Non-pigmented ciliary epithelial cell (primary cell): ENCODE measurements at regions not wholly inside any gene's neighbourhood (a gene's known extent, or its start where the extent isn't known, plus 50 kb on each side); places are given as distances from the start of the nearest gene placed in this dataset.

Experiments used
- DNase-seq: peaks from one replicate; pipeline ENCODE4 v3.0.0-alpha.2; 2010; ENCODE audit warnings: low read depth

DNA sequence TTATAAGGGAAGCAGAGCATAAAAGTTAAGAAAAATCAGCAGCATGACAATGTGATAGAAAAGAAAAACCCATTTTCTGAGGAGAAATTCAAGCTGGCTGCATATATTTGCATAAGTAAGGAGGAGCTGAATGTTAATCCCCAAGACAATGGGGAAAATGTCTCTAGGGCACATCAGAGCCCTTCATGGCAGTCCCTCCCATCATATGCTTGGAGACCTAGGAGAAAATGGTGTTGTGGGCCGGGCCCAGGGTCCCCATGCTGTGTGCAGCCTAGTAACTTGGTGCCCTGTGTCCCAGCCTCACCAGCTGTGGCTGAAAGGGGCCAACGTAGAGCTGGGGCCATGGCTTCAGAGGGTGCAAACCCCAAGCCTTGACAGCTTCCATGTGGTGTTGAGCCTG is 100.6 kb upstream of the PLPPR4 start:
- no peak for DNase-seq

DNA sequence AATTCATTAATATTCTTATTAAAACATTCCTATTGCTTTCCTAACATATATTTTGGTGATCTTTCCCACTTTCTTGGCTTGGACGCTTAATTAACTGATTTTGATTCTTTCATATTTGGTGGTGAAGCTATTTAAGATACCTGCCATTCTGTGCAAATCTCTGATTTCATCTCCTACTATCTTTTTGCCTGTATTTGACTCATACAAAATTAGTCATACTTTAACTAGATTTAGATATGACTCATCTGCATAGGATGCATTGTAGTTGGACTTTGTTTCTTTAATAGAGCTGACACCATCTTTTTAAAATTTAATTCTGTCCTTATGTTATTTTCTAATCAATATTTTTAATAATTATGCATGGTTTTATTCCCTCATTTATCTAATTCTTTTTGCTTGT is 93.8 kb upstream of the PLPPR4 start:
- peak; percentile 14 for DNase-seq

DNA sequence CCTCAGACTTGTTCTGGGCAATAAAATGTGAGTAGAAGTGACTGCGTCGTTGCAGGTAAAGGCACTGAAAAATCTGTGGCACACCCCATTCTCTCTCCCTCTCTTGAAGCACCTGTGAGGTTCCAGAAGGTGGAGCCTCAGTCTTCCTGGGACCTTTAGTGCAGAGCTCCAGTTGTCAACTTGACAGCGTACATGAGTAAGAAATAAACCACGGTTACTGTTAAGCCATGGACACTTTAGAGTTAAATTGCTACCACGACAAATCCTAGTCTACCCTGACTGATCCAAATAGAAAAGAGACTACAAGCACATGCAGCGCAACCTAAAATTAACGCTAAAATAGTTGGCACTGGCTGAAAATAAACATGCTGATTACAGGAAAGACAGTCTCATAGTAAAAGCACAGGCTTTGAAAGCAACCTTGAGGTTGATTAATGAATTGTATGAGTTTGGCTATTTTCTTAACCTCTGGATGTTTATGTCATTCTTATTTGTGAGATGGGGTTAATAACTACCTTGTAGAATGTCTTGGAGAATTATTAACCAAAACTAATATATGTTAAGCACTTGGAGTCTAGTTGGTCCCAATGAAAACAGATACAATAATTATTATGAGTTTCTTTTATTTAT is 93.0 kb upstream of the PLPPR4 start:
- no peak for DNase-seq

DNA sequence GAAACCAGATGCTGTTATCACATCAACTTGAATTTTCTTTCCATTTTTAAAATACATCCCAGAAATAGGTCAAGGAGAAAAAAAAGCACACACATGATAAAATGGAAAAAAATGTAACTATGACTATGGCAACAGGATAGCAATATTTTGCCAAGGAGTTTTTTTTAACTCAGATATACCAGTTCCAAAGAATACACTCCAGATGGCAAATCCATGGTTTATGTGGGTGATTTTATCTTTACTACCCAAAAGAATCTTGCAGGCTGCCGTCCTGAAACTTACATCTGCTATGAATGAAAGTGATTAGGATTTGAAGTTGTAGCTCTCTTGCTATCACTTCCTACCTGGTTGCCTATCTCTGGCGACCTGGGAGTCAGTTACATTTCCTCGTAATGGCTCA is 91.0 kb upstream of the PLPPR4 start:
- no peak for DNase-seq

DNA sequence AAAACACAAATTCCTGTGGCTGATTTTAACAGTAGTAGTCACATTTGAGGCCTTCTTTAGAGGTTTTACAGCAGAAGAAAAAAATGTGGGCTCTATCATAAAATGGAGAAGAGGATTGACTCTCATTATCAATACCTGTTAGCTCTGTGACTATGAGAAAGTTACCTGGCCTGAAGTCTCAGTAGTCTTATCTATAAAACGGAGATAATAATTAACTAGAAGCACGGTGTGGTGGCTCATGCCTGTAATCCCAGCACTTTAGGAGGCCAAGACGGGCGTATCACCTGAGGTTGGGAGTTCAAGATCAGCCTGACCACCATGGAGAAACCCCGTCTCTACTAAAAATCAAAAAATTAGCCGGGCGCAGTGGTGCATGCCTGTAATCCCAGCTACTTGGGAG is 90.4 kb upstream of the PLPPR4 start:
- no peak for DNase-seq

DNA sequence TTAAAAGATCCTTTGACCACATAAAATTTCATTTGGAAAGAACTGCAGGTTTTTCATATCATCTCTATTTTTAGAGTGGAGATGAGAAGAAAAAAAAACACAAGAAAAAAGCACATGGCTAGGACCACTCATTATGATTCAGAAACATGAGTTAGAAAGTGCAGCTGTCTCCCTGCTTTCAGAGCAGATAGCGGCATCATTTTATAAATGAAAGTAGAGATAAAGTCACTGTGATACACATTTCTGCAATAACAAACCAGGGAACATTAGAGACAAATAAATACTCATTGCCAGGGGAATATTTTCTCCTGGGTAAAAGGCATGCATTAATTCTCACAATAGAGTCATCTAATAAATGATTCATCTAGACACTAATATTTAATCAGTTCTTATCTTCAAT is 87.5 kb upstream of the PLPPR4 start:
- peak; percentile 3 for DNase-seq

DNA sequence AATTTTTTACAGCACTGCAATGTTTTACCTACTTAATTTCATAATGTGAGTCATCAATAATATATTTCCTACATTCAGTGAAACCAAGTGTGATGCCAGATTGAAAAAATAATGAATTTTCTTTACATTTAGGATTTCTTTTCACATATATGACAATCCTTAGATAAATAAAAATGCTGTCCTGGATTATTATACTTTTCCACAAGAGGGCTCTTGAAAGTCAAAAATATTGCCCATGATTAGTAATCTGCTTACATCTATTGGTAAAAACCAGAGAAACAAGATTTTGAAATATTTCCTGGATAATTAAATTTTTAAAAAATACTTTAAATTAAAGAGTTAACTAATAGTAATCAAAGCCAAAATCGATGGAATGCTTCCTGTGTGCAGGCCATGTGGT is 86.8 kb upstream of the PLPPR4 start:
- DNase-seq, result no peak

DNA sequence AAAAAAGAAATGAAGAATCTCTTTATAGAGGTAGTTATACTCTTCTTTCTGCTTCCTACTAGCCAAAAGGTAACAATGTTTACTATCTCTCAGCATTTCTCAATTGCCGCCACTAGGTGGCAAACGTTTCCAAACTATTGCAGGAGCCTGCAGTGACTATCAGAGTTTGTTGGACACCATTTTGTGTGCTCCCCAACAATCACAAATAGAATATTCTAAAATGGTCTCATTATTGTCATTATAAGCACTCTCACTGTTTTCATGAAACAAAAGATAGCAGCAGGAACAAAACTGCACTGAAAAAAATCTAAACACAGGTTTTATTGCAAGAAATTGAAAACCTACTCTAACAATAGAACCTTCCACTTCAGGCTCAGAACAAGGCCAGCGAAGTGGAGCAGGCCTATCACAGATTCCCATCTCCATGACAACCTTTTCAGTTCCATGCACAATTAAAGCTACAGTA is 83.9 kb upstream of the PLPPR4 start:
- peak; percentile 43 for DNase-seq

DNA sequence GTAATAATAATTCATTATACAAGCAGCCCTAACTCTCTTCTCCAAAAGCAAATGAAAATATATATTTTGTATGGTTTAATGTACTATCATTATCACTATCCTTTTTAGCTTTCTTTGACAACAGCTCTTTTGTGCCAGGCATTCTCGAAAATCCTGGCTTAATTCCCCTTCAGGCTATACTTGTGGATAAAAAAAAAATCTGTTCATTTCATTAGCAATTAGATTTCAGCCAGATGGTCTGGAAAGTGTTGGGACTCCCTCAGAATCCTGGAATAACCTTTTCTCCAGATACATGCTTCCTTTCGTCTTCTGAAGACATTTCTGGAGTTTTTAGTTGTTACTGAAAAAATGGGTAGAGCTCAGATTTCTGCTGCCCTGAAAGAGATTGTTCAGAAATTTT is 83.4 kb upstream of the PLPPR4 start:
- no peak for DNase-seq

DNA sequence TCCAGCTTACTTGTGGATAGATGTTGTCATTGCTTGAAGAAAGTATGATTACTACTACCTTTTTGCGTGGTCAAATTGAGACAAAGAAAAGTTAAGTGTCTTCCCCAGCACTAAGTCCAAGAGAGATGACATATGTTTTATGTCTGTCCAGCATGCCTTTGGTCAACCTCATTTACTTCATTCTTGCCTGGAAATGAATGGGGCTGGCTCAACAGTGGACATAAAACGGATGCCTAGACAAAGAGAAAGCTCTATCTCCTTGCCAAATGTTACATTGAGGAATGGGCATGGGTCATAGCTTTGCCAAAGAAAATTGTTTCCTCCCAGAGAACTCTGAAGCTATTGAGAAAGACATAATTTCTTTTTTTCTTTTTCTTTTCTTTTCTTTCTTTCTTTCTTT is 82.4 kb upstream of the PLPPR4 start:
- no peak for DNase-seq

DNA sequence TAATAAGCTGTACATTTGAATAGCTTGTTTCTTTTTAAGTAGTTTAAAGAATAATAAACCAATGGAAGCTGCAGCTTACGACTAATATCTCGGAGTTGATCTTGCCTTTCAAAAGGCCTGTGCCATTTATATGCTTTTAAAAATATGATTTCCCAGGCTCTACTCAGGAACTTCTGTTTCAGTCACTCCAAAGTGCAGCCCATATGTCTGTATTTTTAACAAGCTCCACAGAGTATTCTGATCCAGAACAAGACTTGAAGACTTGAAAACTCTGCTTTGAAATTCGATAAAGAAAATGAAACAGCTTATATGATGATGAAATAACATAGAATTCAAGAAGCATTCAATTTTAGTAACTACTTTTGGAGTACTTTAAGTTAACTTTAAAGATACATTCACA is 79.1 kb upstream of the PLPPR4 start:
- no peak for DNase-seq

DNA sequence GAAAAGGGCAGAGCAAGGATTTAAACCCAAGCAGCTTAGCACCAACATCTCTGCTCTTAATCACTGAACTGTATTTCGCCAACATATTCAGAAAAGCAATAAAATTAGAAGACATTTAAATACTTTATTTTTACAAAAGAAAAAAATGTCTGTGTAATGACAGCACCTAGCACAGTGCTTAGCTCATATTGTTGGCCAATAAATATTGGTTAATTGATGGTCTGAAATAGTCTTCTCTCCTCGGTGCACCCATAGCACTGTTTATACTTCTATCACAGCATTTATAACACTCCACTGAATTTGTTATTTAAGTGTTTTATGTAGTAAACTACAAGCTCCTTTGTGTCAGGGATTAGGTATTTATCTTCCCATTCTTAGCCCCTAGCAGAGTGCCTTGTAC is 70.9 kb upstream of the PLPPR4 start:
- no peak for DNase-seq

DNA sequence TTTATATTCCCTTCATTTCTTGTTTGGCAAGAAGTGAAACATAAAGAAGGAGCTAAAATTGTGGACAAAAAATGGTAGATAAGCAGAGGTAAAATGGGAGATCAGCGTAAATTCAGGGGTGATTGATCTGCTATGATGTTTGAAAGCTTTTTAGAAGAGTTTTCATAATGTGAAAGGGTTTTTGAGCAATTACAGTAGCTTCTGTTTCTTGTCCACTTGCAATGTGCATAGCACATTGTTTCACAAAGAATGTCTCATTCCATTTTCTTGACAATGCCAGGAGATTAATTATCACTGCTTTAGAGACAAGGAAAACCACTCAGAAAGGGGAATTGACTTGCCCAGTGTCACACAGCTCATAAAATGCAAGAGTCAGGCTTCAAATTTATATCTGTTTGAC is 65.9 kb upstream of the PLPPR4 start:
- DNase-seq, result no peak

DNA sequence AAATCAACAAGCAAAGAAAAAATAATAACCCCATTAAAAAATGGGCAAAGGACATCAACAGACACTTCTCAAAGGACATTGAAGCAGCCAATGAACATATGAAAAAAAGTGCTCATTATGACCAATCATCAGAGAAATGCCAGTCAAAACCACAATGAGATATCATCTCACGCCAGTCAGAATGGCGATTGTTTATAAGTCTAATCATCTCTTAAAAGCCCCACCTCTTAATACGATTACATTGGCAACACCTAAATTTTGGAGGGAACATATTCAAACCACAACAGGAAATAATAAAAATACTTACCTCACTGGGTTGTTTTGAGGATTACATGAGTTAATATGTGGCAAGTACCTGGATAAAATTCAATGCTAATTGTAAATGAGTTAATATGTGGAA is 57.1 kb upstream of the PLPPR4 start:
- no peak for DNase-seq
